ENCODE measurements at regions not wholly inside any gene's neighbourhood (a gene's known extent, or its start where the extent isn't known, plus 50 kb on each side); places are given as distances from the start of the nearest gene placed in this dataset.

DNA sequence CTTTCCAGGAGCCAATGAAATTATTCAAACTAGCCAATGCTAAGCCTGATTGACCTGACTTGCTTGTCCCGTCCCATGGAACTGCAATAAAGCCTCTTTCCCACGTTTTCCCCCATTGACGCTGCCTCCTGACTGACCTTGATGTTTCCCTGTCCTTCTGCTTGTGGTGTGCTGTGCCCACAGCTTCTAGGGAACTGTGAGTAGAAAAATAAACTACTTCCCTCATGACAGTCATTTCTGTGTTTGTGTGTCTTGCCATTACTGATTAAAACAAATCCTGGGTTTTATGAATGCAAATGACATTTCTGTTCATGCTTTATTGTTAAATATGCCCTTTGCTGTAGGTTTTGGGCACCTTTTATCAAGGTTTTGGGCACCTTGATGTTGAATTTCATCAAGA is 91.3 kb upstream of the ABI1 start:
- Histone ChIP-seq H3K4me3 (no peak overlapping the region), H3K36me3 (no peaks in the 10 kb centered on the region), H3K27ac (no peak overlapping the region), H3K4me1 (no peaks in the 10 kb centered on the region), H3K27me3 (peaks cover 0 to 9% (median 5%) of the 10 kb centered on the region in 7 donors), H3K9me3 (peaks cover 0 to 10% (median 3%) of the 10 kb centered on the region in 11 donors)
- DNase-seq (no peak), ATAC-seq (no peak)
- intact Hi-C loops (cut with DNase I): no loop called here
- TF ChIP-seq, protein P1, sequence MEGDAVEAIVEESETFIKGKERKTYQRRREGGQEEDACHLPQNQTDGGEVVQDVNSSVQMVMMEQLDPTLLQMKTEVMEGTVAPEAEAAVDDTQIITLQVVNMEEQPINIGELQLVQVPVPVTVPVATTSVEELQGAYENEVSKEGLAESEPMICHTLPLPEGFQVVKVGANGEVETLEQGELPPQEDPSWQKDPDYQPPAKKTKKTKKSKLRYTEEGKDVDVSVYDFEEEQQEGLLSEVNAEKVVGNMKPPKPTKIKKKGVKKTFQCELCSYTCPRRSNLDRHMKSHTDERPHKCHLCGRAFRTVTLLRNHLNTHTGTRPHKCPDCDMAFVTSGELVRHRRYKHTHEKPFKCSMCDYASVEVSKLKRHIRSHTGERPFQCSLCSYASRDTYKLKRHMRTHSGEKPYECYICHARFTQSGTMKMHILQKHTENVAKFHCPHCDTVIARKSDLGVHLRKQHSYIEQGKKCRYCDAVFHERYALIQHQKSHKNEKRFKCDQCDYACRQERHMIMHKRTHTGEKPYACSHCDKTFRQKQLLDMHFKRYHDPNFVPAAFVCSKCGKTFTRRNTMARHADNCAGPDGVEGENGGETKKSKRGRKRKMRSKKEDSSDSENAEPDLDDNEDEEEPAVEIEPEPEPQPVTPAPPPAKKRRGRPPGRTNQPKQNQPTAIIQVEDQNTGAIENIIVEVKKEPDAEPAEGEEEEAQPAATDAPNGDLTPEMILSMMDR (IDR thresholded peaks at IDR 0.05): no peak
- 72 to 75% methylated on average over 3 of the region's 3 CpGs for WGBS, 2 donors

DNA sequence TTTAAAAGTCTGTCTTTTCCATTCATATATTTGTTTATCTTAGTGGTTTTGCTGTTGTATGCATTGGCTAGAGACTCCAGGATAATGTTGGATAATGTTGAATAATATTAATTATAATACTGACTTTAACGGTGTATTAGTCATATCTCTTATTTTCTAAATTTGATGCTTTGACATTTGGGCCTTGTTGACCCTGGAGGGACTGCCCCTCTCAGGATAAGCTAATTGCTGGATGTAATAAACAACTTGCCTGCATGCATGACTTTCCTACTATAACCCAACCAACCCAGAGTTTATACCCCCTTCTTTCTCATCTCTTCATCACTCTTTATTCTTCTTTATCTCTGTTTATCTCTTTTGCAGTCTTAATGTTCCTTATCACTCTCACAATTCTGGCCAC is 90.9 kb upstream of the ABI1 start:
- WGBS, 2 donors: 90 to 91% methylated on average over 1 of the region's 1 CpG
- Histone ChIP-seq H3K4me1 (no peaks in the 10 kb centered on the region), H3K27me3 (peaks cover 0 to 13% (median 5%) of the 10 kb centered on the region in 7 donors), H3K27ac (no peak overlapping the region), H3K4me3 (no peak overlapping the region), H3K9me3 (peaks cover 0 to 10% (median 3%) of the 10 kb centered on the region in 11 donors), H3K36me3 (no peaks in the 10 kb centered on the region)
- no peak for DNase-seq
- intact Hi-C loops (cut with DNase I): no loop called here
- TF ChIP-seq, protein P1 (IDR thresholded peaks at IDR 0.05): no peak
- ATAC-seq: no peak

DNA sequence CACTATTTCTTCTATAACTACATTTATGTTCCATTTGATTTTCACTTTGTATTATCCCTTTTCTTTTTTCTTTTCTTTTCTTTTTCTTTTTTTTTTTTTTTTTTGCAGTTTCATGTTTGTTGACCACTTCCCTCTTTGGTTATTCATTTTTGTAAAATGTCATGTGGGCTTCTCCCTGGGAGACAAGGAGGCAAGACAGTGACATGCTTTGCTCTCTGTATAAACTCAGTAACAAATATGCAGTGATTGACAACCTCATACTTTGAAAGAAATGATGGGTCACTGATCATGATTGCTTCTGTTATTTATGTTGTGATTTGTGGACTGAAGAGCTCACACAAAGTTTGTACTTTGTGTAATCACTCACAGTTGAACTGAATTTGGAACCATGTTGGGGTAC is 90.2 kb upstream of the ABI1 start:
- H3K4me1 ChIP-seq: no peaks in the 10 kb centered on the region
- TF ChIP-seq, protein P1 (IDR thresholded peaks at IDR 0.05): no peak
- H3K27ac ChIP-seq: no peak overlapping the region
- ATAC-seq (no peak), DNase-seq (no peak)
- no peaks in the 10 kb centered on the region for H3K36me3 ChIP-seq
- H3K9me3 ChIP-seq: peaks cover 0 to 10% (median 3%) of the 10 kb centered on the region in 11 donors
- intact Hi-C loops (cut with DNase I): no loop called here
- peaks cover 0 to 20% (median 6%) of the 10 kb centered on the region in 7 donors for H3K27me3 ChIP-seq
- H3K4me3 ChIP-seq: no peak overlapping the region

DNA sequence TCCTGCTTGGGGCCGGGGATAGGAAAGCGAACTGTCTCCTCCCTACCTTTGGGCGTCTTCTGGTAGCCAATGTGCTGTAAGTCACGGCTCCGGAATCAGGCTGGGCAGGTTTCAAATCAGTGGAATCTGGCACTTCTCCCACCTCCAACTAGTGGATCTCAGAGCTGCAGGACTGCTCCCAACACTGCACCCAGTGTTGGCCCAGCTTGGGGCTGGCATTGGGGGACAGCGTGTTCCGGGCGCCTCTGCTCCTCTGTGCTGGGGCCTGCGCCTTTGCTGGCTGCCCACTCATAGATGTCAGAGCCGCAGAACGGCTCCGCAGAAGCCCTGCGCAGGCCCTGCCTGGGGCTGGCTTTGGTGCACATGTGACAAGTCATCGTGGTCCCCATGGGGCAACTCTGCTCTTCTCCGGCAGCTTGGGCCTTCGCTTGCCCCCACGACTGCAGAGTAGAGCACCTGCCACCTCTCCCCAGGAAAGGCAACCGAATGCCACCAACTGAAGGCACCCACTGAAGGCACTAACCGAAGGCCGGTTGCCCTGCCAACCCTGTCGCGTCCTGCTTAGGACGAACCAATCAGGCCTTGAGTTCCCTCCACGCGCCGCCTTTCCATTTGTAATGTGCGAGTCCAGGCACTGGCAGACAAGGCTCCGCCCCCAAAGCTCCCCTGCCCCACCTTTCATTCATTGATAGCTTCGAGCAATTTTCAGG is 85.5 kb upstream of the ABI1 start:
- DNase-seq (no peak), ATAC-seq (no peak)
- H3K4me1 ChIP-seq: no peaks in the 10 kb centered on the region
- H3K36me3 ChIP-seq: no peaks in the 10 kb centered on the region
- no peak overlapping the region for H3K4me3 ChIP-seq
- intact Hi-C loops (cut with DNase I): no loop called here
- 31 to 35% methylated on average over 29 of the region's 29 CpGs for WGBS, 2 donors
- no peak overlapping the region for H3K27ac ChIP-seq
- TF ChIP-seq, protein P1 (IDR thresholded peaks at IDR 0.05): no peak
- H3K9me3 ChIP-seq: peaks cover 0 to 10% (median 3%) of the 10 kb centered on the region in 11 donors
- H3K27me3 ChIP-seq: peaks cover 0 to 43% (median 18%) of the 10 kb centered on the region in 7 donors

Measured in heart right ventricle (tissue), 16 donors.